Spleen (tissue), 7 donors: ENCODE measurements at regions not wholly inside any gene's neighbourhood (a gene's known extent, or its start where the extent isn't known, plus 50 kb on each side); places are given as distances from the start of the nearest gene placed in this dataset.

ENCODE experiments used
- CTCF ChIP-seq, 11 experiments: fragments of 200-600 bp in 7 of 11; fragments of 450-650 bp in 4 of 11; sonication (generic) in 4 of 11; IDR thresholded peaks in 8 of 11; conservative IDR thresholded peaks in 3 of 11; 1 replicate in 7 of 11; 2 replicates in 4 of 11; pipeline versions ENCODE4 v1.4.0 to v1.8.0; 2016 to 2021; ENCODE audit warnings: antibody characterized with exemption in 11 of 11, inconsistent platforms in 4 of 11, mild to moderate bottlenecking in 1 of 11
- POLR2A ChIP-seq, 3 donors: fragments of 450-650 bp; IDR thresholded peaks; one replicate each; pipeline ENCODE4 v1.5.1; 2017; ENCODE audit warnings: antibody characterized with exemption in 3 of 3, mild to moderate bottlenecking in 1 of 3
- donor health status: DM: no; HTN: no; CAD: no; lungs with moderate emphysema.
- donor health status: DM: no; HTN: no; CAD: no.
- donor health status: DM: no; HTN: no; CAD: no.

- TF ChIP-seq POLR2A (IDR thresholded peaks at IDR 0.05): no peak
- TF ChIP-seq CTCF (IDR thresholded peaks at IDR 0.05 in 8 of 11, conservative IDR thresholded peaks at IDR 0.05 in 3 of 11): no peak
Observed at GRCh38 chr16:14365200-14365851, 264.7 kb downstream of the PARN start.
